ENCODE measurements at regions not wholly inside any gene's neighbourhood (a gene's known extent, or its start where the extent isn't known, plus 50 kb on each side); places are given as distances from the start of the nearest gene placed in this dataset.

DNA sequence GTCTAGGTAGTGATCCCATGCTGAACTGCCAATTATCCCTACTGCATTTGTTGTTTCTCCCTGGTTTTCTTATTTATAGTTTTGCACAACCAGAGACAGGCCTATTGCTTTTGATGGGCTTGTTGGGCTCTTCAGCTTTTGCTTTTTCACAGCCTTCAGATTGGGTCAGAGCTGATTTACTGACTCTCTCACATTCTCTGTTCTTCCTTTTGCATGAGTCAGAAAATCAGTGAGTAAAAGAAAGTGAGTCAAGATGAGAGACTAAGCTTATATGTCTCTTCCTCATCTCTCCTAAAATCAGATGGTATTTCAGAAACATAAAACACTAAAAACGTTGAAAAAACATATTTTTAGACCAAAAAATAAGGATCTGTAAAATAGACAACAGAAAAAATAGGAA lies 1135.4 kb downstream of the XPNPEP1 start (continued):
- TF ChIP-seq, protein P1, sequence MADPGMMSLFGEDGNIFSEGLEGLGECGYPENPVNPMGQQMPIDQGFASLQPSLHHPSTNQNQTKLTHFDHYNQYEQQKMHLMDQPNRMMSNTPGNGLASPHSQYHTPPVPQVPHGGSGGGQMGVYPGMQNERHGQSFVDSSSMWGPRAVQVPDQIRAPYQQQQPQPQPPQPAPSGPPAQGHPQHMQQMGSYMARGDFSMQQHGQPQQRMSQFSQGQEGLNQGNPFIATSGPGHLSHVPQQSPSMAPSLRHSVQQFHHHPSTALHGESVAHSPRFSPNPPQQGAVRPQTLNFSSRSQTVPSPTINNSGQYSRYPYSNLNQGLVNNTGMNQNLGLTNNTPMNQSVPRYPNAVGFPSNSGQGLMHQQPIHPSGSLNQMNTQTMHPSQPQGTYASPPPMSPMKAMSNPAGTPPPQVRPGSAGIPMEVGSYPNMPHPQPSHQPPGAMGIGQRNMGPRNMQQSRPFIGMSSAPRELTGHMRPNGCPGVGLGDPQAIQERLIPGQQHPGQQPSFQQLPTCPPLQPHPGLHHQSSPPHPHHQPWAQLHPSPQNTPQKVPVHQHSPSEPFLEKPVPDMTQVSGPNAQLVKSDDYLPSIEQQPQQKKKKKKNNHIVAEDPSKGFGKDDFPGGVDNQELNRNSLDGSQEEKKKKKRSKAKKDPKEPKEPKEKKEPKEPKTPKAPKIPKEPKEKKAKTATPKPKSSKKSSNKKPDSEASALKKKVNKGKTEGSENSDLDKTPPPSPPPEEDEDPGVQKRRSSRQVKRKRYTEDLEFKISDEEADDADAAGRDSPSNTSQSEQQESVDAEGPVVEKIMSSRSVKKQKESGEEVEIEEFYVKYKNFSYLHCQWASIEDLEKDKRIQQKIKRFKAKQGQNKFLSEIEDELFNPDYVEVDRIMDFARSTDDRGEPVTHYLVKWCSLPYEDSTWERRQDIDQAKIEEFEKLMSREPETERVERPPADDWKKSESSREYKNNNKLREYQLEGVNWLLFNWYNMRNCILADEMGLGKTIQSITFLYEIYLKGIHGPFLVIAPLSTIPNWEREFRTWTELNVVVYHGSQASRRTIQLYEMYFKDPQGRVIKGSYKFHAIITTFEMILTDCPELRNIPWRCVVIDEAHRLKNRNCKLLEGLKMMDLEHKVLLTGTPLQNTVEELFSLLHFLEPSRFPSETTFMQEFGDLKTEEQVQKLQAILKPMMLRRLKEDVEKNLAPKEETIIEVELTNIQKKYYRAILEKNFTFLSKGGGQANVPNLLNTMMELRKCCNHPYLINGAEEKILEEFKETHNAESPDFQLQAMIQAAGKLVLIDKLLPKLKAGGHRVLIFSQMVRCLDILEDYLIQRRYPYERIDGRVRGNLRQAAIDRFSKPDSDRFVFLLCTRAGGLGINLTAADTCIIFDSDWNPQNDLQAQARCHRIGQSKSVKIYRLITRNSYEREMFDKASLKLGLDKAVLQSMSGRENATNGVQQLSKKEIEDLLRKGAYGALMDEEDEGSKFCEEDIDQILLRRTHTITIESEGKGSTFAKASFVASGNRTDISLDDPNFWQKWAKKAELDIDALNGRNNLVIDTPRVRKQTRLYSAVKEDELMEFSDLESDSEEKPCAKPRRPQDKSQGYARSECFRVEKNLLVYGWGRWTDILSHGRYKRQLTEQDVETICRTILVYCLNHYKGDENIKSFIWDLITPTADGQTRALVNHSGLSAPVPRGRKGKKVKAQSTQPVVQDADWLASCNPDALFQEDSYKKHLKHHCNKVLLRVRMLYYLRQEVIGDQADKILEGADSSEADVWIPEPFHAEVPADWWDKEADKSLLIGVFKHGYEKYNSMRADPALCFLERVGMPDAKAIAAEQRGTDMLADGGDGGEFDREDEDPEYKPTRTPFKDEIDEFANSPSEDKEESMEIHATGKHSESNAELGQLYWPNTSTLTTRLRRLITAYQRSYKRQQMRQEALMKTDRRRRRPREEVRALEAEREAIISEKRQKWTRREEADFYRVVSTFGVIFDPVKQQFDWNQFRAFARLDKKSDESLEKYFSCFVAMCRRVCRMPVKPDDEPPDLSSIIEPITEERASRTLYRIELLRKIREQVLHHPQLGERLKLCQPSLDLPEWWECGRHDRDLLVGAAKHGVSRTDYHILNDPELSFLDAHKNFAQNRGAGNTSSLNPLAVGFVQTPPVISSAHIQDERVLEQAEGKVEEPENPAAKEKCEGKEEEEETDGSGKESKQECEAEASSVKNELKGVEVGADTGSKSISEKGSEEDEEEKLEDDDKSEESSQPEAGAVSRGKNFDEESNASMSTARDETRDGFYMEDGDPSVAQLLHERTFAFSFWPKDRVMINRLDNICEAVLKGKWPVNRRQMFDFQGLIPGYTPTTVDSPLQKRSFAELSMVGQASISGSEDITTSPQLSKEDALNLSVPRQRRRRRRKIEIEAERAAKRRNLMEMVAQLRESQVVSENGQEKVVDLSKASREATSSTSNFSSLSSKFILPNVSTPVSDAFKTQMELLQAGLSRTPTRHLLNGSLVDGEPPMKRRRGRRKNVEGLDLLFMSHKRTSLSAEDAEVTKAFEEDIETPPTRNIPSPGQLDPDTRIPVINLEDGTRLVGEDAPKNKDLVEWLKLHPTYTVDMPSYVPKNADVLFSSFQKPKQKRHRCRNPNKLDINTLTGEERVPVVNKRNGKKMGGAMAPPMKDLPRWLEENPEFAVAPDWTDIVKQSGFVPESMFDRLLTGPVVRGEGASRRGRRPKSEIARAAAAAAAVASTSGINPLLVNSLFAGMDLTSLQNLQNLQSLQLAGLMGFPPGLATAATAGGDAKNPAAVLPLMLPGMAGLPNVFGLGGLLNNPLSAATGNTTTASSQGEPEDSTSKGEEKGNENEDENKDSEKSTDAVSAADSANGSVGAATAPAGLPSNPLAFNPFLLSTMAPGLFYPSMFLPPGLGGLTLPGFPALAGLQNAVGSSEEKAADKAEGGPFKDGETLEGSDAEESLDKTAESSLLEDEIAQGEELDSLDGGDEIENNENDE (IDR thresholded peaks at IDR 0.05; ENCODE audit: insufficient replicate concordance, low read length): no peak
- TF ChIP-seq JUN (IDR thresholded peaks at IDR 0.05; ENCODE audit: low read depth, low read length) (no peak), CTBP2 (IDR thresholded peaks at IDR 0.05; ENCODE audit: borderline replicate concordance, insufficient read depth, insufficient read length, low read length) (no peak), MAFK (IDR thresholded peaks at IDR 0.05; ENCODE audit: low read depth, low read length) (no peak), CEBPB (IDR thresholded peaks at IDR 0.05; ENCODE audit: low read depth, low read length) (no peak), SP2 (IDR thresholded peaks at IDR 0.05; ENCODE audit: low read length) (no peak), YY1 (IDR thresholded peaks at IDR 0.05; ENCODE audit: low read depth, low read length) (no peak), KDM1A (IDR thresholded peaks at IDR 0.05; ENCODE audit: borderline replicate concordance, low read length) (no peak)
